ENCODE measurements at regions not wholly inside any gene's neighbourhood (a gene's known extent, or its start where the extent isn't known, plus 50 kb on each side); places are given as distances from the start of the nearest gene placed in this dataset.

DNA sequence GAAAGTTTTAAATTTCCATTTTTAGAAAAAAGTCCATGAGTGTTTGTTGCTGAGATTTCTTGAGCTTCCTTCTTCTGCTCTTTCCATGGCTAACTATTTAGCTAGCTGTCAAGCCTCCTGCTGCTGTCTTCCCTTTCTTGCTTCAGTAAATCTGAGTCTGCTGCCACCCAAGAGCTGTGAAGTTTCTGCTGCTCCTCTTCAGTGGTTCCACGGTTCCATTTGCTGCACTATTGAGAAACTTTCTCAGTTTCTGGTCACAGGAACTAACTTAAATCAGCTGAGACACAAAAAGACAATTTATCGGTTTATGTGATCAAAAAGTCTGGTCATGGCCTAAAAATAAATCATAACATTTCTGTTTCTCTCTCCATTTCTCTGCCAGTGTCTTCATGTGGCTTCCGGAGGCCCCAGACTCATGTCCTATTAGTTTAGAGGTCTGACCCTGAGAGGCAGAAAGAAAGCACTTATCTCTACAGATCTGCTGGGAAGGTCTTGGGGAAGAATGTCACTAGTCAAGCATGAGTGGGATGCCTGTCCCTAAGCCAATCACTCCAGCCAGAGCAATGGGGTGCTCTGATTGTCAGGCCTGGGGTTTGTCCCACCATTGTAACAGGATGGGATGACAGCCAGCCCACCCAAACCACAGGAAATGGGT is 73.0 kb upstream of the ARL4C start:
- H3K27me3 ChIP-seq (ENCODE audit: insufficient read depth, low read length, poor library complexity, severe bottlenecking) = no peaks in the 10 kb centered on the region
- H3K9me3 ChIP-seq (ENCODE audit: insufficient read depth, low read depth, low read length) = no peaks in the 10 kb centered on the region
- no peak overlapping the region for H2AFZ ChIP-seq (ENCODE audit: low read length)
- peaks cover 6% of the 10 kb centered on the region for H3K4me1 ChIP-seq (ENCODE audit: insufficient read depth, low read length, poor library complexity, severe bottlenecking)
- H3K9me2 ChIP-seq (replicated peaks; ENCODE audit: low read depth, low read length) = no peaks in the 10 kb centered on the region
- H3K4me3 ChIP-seq (ENCODE audit: low read length, poor library complexity, severe bottlenecking) = no peak overlapping the region
- H4K20me1 ChIP-seq (ENCODE audit: insufficient read depth, low read length, poor library complexity, severe bottlenecking) = no peaks in the 10 kb centered on the region
- no peaks in the 10 kb centered on the region for H3K36me3 ChIP-seq (ENCODE audit: insufficient read depth, low read length)
- no peaks in the 10 kb centered on the region for H3F3A ChIP-seq (ENCODE audit: low read depth)
- H3K9ac ChIP-seq (ENCODE audit: low read depth, low read length, poor library complexity, severe bottlenecking) = no peak overlapping the region
- no peaks in the 10 kb centered on the region for H3K79me2 ChIP-seq (ENCODE audit: insufficient read depth, low read length)
- no peak overlapping the region for H3K4me2 ChIP-seq (ENCODE audit: low read depth, low read length, poor library complexity, severe bottlenecking)
- TF ChIP-seq CTCF (conservative IDR thresholded peaks at IDR 0.05; ENCODE audit: low read length) (no peak), EZH2phosphoT487 (IDR thresholded peaks at IDR 0.05; ENCODE audit: borderline replicate concordance) (no peak)

DNA sequence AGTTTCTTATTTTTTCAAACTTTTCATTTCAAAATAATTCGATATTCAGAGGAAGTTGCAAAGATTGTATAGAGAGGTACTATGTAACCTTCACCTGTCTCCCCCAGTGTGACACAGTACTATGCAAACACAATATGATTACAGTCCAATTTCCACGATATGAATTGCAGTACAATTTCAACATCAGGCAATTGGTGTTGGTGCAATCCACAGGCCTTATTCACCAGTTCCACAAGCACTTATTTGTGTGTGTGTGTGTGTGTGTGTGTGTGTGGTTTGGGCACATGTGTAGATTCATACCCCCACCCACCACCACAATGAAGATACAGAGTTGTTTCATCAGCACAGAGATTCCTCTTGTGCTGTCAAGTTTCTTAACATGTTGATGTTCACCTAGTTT is 69.7 kb upstream of the ARL4C start:
- Histone ChIP-seq H3K4me2 (ENCODE audit: low read depth, low read length, poor library complexity, severe bottlenecking) (no peak overlapping the region), H2AFZ (ENCODE audit: low read length) (no peak overlapping the region), H3K36me3 (ENCODE audit: insufficient read depth, low read length) (no peaks in the 10 kb centered on the region), H3K9me3 (ENCODE audit: insufficient read depth, low read depth, low read length) (no peaks in the 10 kb centered on the region), H4K20me1 (ENCODE audit: insufficient read depth, low read length, poor library complexity, severe bottlenecking) (no peaks in the 10 kb centered on the region), H3K79me2 (ENCODE audit: insufficient read depth, low read length) (no peaks in the 10 kb centered on the region), H3K9me2 (replicated peaks; ENCODE audit: low read depth, low read length) (no peaks in the 10 kb centered on the region), H3K27me3 (ENCODE audit: insufficient read depth, low read length, poor library complexity, severe bottlenecking) (no peaks in the 10 kb centered on the region), H3K4me3 (ENCODE audit: low read length, poor library complexity, severe bottlenecking) (no peak overlapping the region), H3K4me1 (ENCODE audit: insufficient read depth, low read length, poor library complexity, severe bottlenecking) (peaks cover 8% of the 10 kb centered on the region), H3F3A (ENCODE audit: low read depth) (no peaks in the 10 kb centered on the region), H3K9ac (ENCODE audit: low read depth, low read length, poor library complexity, severe bottlenecking) (no peak overlapping the region)
- TF ChIP-seq EZH2phosphoT487 (IDR thresholded peaks at IDR 0.05; ENCODE audit: borderline replicate concordance) (no peak), CTCF (conservative IDR thresholded peaks at IDR 0.05; ENCODE audit: low read length) (no peak)

GRCh38 chr2:234565842-234566619 is 69.2 kb upstream of the ARL4C start:
- TF ChIP-seq EZH2phosphoT487 (IDR thresholded peaks at IDR 0.05; ENCODE audit: borderline replicate concordance) (no peak), CTCF (conservative IDR thresholded peaks at IDR 0.05; ENCODE audit: low read length) (no peak)
- H3K9me2 ChIP-seq (replicated peaks; ENCODE audit: low read depth, low read length) = no peaks in the 10 kb centered on the region
- H3K9ac ChIP-seq (ENCODE audit: low read depth, low read length, poor library complexity, severe bottlenecking) = no peak overlapping the region
- H3F3A ChIP-seq (ENCODE audit: low read depth) = no peaks in the 10 kb centered on the region
- H3K36me3 ChIP-seq (ENCODE audit: insufficient read depth, low read length) = no peaks in the 10 kb centered on the region
- H3K9me3 ChIP-seq (ENCODE audit: insufficient read depth, low read depth, low read length) = no peaks in the 10 kb centered on the region
- H3K27me3 ChIP-seq (ENCODE audit: insufficient read depth, low read length, poor library complexity, severe bottlenecking) = no peaks in the 10 kb centered on the region
- peaks cover 8% of the 10 kb centered on the region for H3K4me1 ChIP-seq (ENCODE audit: insufficient read depth, low read length, poor library complexity, severe bottlenecking)
- H2AFZ ChIP-seq (ENCODE audit: low read length) = no peak overlapping the region
- H3K4me3 ChIP-seq (ENCODE audit: low read length, poor library complexity, severe bottlenecking) = no peak overlapping the region
- H4K20me1 ChIP-seq (ENCODE audit: insufficient read depth, low read length, poor library complexity, severe bottlenecking) = no peaks in the 10 kb centered on the region
- H3K4me2 ChIP-seq (ENCODE audit: low read depth, low read length, poor library complexity, severe bottlenecking) = no peak overlapping the region
- no peaks in the 10 kb centered on the region for H3K79me2 ChIP-seq (ENCODE audit: insufficient read depth, low read length)

Measured in Loucy (cell line).